ENCODE measurements at regions not wholly inside any gene's neighbourhood (a gene's known extent, or its start where the extent isn't known, plus 50 kb on each side); places are given as distances from the start of the nearest gene placed in this dataset.

GRCh38 chr1:83075107-83075506, 923.8 kb downstream of the TTLL7 start:
- CTCF ChIA-PET = interaction anchor here (0.8 kb wide), 1 partner anchor 15 kb away, joined by 3 read pairs; no protein-coding TSS in a partner anchor
- POLR2A ChIA-PET = no interaction called here
- Mint-ChIP-seq H3K27ac (no peak overlapping the region), H3K36me3 (no peaks in the 10 kb centered on the region), H3K4me1 (no peaks in the 10 kb centered on the region), H3K4me3 (no peak overlapping the region), H3K9me3 (peaks cover 0 to 4% (median 0%) of the 10 kb centered on the region in 11 donors), H3K27me3 (no peaks in the 10 kb centered on the region)
- no peak for DNase-seq
- no peaks in the 10 kb centered on the region for H3K27me3 ChIP-seq (ENCODE audit: control insufficient read depth in 2 of 2, insufficient read depth in 2 of 2, low read length in 2 of 2)
- no peaks in the 10 kb centered on the region for H3K36me3 ChIP-seq (ENCODE audit: control insufficient read depth in 2 of 3, insufficient read depth in 3 of 3, low read length in 3 of 3)
- H3K4me1 ChIP-seq (ENCODE audit: control insufficient read depth in 2 of 2, insufficient read depth in 2 of 2, low read length in 2 of 2) = no peaks in the 10 kb centered on the region
- ATAC-seq = no peak
- no peaks in the 10 kb centered on the region for H3K9me3 ChIP-seq (ENCODE audit: control insufficient read depth in 2 of 3, low read length in 3 of 3)
- no peak overlapping the region for H3K4me3 ChIP-seq (ENCODE audit: low read length)
- no peak overlapping the region for H3K27ac ChIP-seq (ENCODE audit: low read depth, low read length)
- intact Hi-C loops (cut with micrococcal nuclease) = no loop called here

- no peaks in the 10 kb centered on the region for H3K27me3 ChIP-seq (ENCODE audit: control insufficient read depth in 2 of 2, insufficient read depth in 2 of 2, low read length in 2 of 2)
- DNase-seq = no peak
- H3K36me3 Mint-ChIP-seq = peaks cover 0 to 8% (median 0%) of the 10 kb centered on the region in 5 donors
- no peaks in the 10 kb centered on the region for H3K9me3 ChIP-seq (ENCODE audit: control insufficient read depth in 2 of 3, low read length in 3 of 3)
- H3K4me3 Mint-ChIP-seq = peak overlapping the region in 1 of 10 donors; percentile 16
- peaks cover 0 to 4% (median 0%) of the 10 kb centered on the region in 5 donors for H3K27me3 Mint-ChIP-seq
- no peaks in the 10 kb centered on the region for H3K36me3 ChIP-seq (ENCODE audit: control insufficient read depth in 2 of 3, insufficient read depth in 3 of 3, low read length in 3 of 3)
- CTCF ChIA-PET = no interaction called here
- POLR2A ChIA-PET = no interaction called here
- H3K4me1 Mint-ChIP-seq = peaks cover 0 to 19% (median 9%) of the 10 kb centered on the region in 7 donors
- no peak overlapping the region for H3K27ac Mint-ChIP-seq
- intact Hi-C loops (cut with micrococcal nuclease) = no loop called here
- no peak overlapping the region for H3K4me3 ChIP-seq (ENCODE audit: low read length)
- H3K4me1 ChIP-seq (ENCODE audit: control insufficient read depth in 2 of 2, insufficient read depth in 2 of 2, low read length in 2 of 2) = no peaks in the 10 kb centered on the region
- H3K9me3 Mint-ChIP-seq = peaks cover 0 to 9% (median 5%) of the 10 kb centered on the region in 11 donors
- H3K27ac ChIP-seq (ENCODE audit: low read depth, low read length) = no peak overlapping the region
- ATAC-seq = no peak
These were observed 931.0 kb downstream of the TTLL7 start for GRCh38 chr1:83067954-83068353.

- H3K4me3 Mint-ChIP-seq = no peak overlapping the region
- H3K4me3 ChIP-seq (ENCODE audit: low read length) = no peak overlapping the region
- CTCF ChIA-PET = no interaction called here
These were observed 932.8 kb downstream of the TTLL7 start for GRCh38 chr1:83065952-83066727.

GRCh38 chr1:83064589-83065242, 934.2 kb downstream of the TTLL7 start:
- Histone ChIP-seq H3K36me3 (ENCODE audit: control insufficient read depth in 2 of 3, insufficient read depth in 3 of 3, low read length in 3 of 3) (no peaks in the 10 kb centered on the region), H3K27me3 (ENCODE audit: control insufficient read depth in 2 of 2, insufficient read depth in 2 of 2, low read length in 2 of 2) (no peaks in the 10 kb centered on the region), H3K27ac (ENCODE audit: low read depth, low read length) (no peak overlapping the region), H3K4me1 (ENCODE audit: control insufficient read depth in 2 of 2, insufficient read depth in 2 of 2, low read length in 2 of 2) (no peaks in the 10 kb centered on the region), H3K9me3 (ENCODE audit: control insufficient read depth in 2 of 3, low read length in 3 of 3) (no peaks in the 10 kb centered on the region), H3K4me3 (ENCODE audit: low read length) (no peak overlapping the region)
- peaks cover 0 to 8% (median 0%) of the 10 kb centered on the region in 5 donors for H3K36me3 Mint-ChIP-seq
- H3K27me3 Mint-ChIP-seq = peaks cover 0 to 4% (median 0%) of the 10 kb centered on the region in 5 donors
- intact Hi-C loops (cut with micrococcal nuclease) = no loop called here
- CTCF ChIA-PET = no interaction called here
- peaks cover 0 to 9% (median 5%) of the 10 kb centered on the region in 11 donors for H3K9me3 Mint-ChIP-seq
- no peak for DNase-seq
- H3K4me3 Mint-ChIP-seq = peak overlapping the region in 3 of 10 donors; percentile 0 to 8 (median 0)
- H3K27ac Mint-ChIP-seq = peak overlapping the region in 2 of 9 donors; percentile 20 to 23
- H3K4me1 Mint-ChIP-seq = peaks cover 0 to 19% (median 9%) of the 10 kb centered on the region in 7 donors
- no peak for ATAC-seq
- POLR2A ChIA-PET = interaction anchor here (0.8 kb wide), 1 partner anchor 10 kb away, joined by 3 read pairs; no protein-coding TSS in a partner anchor

More at GRCh38 chr1:83065952-83066727, 932.8 kb downstream of the TTLL7 start:
- Histone ChIP-seq H3K4me1 (ENCODE audit: control insufficient read depth in 2 of 2, insufficient read depth in 2 of 2, low read length in 2 of 2) (no peaks in the 10 kb centered on the region), H3K27me3 (ENCODE audit: control insufficient read depth in 2 of 2, insufficient read depth in 2 of 2, low read length in 2 of 2) (no peaks in the 10 kb centered on the region), H3K9me3 (ENCODE audit: control insufficient read depth in 2 of 3, low read length in 3 of 3) (no peaks in the 10 kb centered on the region), H3K36me3 (ENCODE audit: control insufficient read depth in 2 of 3, insufficient read depth in 3 of 3, low read length in 3 of 3) (no peaks in the 10 kb centered on the region), H3K27ac (ENCODE audit: low read depth, low read length) (no peak overlapping the region)
- POLR2A ChIA-PET = no interaction called here
- peaks cover 0 to 9% (median 5%) of the 10 kb centered on the region in 11 donors for H3K9me3 Mint-ChIP-seq
- no peak overlapping the region for H3K27ac Mint-ChIP-seq
- intact Hi-C loops (cut with micrococcal nuclease) = no loop called here
- ATAC-seq (no peak), DNase-seq (no peak)
- H3K36me3 Mint-ChIP-seq = peaks cover 0 to 8% (median 0%) of the 10 kb centered on the region in 5 donors
- peaks cover 0 to 19% (median 9%) of the 10 kb centered on the region in 7 donors for H3K4me1 Mint-ChIP-seq
- H3K27me3 Mint-ChIP-seq = peaks cover 0 to 4% (median 0%) of the 10 kb centered on the region in 5 donors

GRCh38 chr1:83060651-83061390, 938.1 kb downstream of the TTLL7 start:
- Histone ChIP-seq H3K27me3 (ENCODE audit: control insufficient read depth in 2 of 2, insufficient read depth in 2 of 2, low read length in 2 of 2) (no peaks in the 10 kb centered on the region), H3K9me3 (ENCODE audit: control insufficient read depth in 2 of 3, low read length in 3 of 3) (no peaks in the 10 kb centered on the region), H3K4me1 (ENCODE audit: control insufficient read depth in 2 of 2, insufficient read depth in 2 of 2, low read length in 2 of 2) (no peaks in the 10 kb centered on the region), H3K4me3 (ENCODE audit: low read length) (no peak overlapping the region), H3K27ac (ENCODE audit: low read depth, low read length) (no peak overlapping the region), H3K36me3 (ENCODE audit: control insufficient read depth in 2 of 3, insufficient read depth in 3 of 3, low read length in 3 of 3) (no peaks in the 10 kb centered on the region)
- H3K4me1 Mint-ChIP-seq = peaks cover 0 to 19% (median 9%) of the 10 kb centered on the region in 7 donors
- ChIA-PET POLR2A (no interaction called here), CTCF (no interaction called here)
- ATAC-seq (no peak), DNase-seq (no peak)
- H3K9me3 Mint-ChIP-seq = no peaks in the 10 kb centered on the region
- H3K27me3 Mint-ChIP-seq = no peaks in the 10 kb centered on the region
- H3K27ac Mint-ChIP-seq = no peak overlapping the region
- no peaks in the 10 kb centered on the region for H3K36me3 Mint-ChIP-seq
- intact Hi-C loops (cut with micrococcal nuclease) = no loop called here
- H3K4me3 Mint-ChIP-seq = no peak overlapping the region

GRCh38 chr1:83060221-83060620, 938.7 kb downstream of the TTLL7 start:
- Histone ChIP-seq H3K27me3 (ENCODE audit: control insufficient read depth in 2 of 2, insufficient read depth in 2 of 2, low read length in 2 of 2) (no peaks in the 10 kb centered on the region), H3K9me3 (ENCODE audit: control insufficient read depth in 2 of 3, low read length in 3 of 3) (no peaks in the 10 kb centered on the region), H3K36me3 (ENCODE audit: control insufficient read depth in 2 of 3, insufficient read depth in 3 of 3, low read length in 3 of 3) (no peaks in the 10 kb centered on the region), H3K4me3 (ENCODE audit: low read length) (no peak overlapping the region), H3K4me1 (ENCODE audit: control insufficient read depth in 2 of 2, insufficient read depth in 2 of 2, low read length in 2 of 2) (no peaks in the 10 kb centered on the region), H3K27ac (ENCODE audit: low read depth, low read length) (no peak overlapping the region)
- no peak overlapping the region for H3K4me3 Mint-ChIP-seq
- POLR2A ChIA-PET = no interaction called here
- H3K9me3 Mint-ChIP-seq = no peaks in the 10 kb centered on the region
- H3K27ac Mint-ChIP-seq = no peak overlapping the region
- intact Hi-C loops (cut with micrococcal nuclease) = no loop called here
- peaks cover 0 to 16% (median 8%) of the 10 kb centered on the region in 7 donors for H3K4me1 Mint-ChIP-seq
- CTCF ChIA-PET = no interaction called here
- DNase-seq (no peak), ATAC-seq (no peak)
- H3K36me3 Mint-ChIP-seq = no peaks in the 10 kb centered on the region
- no peaks in the 10 kb centered on the region for H3K27me3 Mint-ChIP-seq
